GM19035 (cell line): ENCODE measurements at regions not wholly inside any gene's neighbourhood (a gene's known extent, or its start where the extent isn't known, plus 50 kb on each side); places are given as distances from the start of the nearest gene placed in this dataset.

Experiments
- ATAC-seq: cut with Tn5 transposase; IDR thresholded peaks from one replicate; pipeline ENCODE4 v1.9.1; 2021; ENCODE audit not compliant: unreplicated experiment

- no peak for ATAC-seq
Measured at GRCh38 chr15:70271422-70272088, 173.8 kb upstream of the TLE3 start.

- ATAC-seq, result no peak
Measured at GRCh38 chr15:70270752-70271111, 173.0 kb upstream of the TLE3 start.

- no peak for ATAC-seq
Measured at GRCh38 chr15:70269991-70270751, 172.5 kb upstream of the TLE3 start.

- ATAC-seq, result no peak
Measured at GRCh38 chr15:70269311-70269911, 171.7 kb upstream of the TLE3 start.

- ATAC-seq, result no peak
Measured at GRCh38 chr15:70268698-70269251, 171.1 kb upstream of the TLE3 start.

- no peak for ATAC-seq
Measured at GRCh38 chr15:70267879-70268278, 170.2 kb upstream of the TLE3 start.

- ATAC-seq, result no peak
Measured at GRCh38 chr15:70267306-70267705, 169.6 kb upstream of the TLE3 start.

- ATAC-seq, result no peak
Measured at GRCh38 chr15:70266412-70267121, 168.8 kb upstream of the TLE3 start.

GRCh38 chr15:70265986-70266385, 168.3 kb upstream of the TLE3 start:
- no peak for ATAC-seq

- ATAC-seq, result no peak
Measured at GRCh38 chr15:70265466-70265978, 167.8 kb upstream of the TLE3 start.

GRCh38 chr15:70264738-70265465, 167.2 kb upstream of the TLE3 start:
- no peak for ATAC-seq

GRCh38 chr15:70264014-70264582, 166.4 kb upstream of the TLE3 start:
- ATAC-seq, result no peak

- no peak for ATAC-seq
Measured at GRCh38 chr15:70262591-70263274, 165.0 kb upstream of the TLE3 start.

- ATAC-seq, result no peak
Measured at GRCh38 chr15:70262171-70262570, 164.5 kb upstream of the TLE3 start.

GRCh38 chr15:70261083-70261482, 163.4 kb upstream of the TLE3 start:
- no peak for ATAC-seq

- no peak for ATAC-seq
Measured at GRCh38 chr15:70260580-70260979, 162.9 kb upstream of the TLE3 start.

GRCh38 chr15:70259640-70260508, 162.2 kb upstream of the TLE3 start:
- no peak for ATAC-seq

- ATAC-seq, result no peak
Measured at GRCh38 chr15:70259028-70259424, 161.3 kb upstream of the TLE3 start.
